SU-DHL-6 (cell line): ENCODE measurements at regions not wholly inside any gene's neighbourhood (a gene's known extent, or its start where the extent isn't known, plus 50 kb on each side); places are given as distances from the start of the nearest gene placed in this dataset.

Experiments used
- H2AFZ ChIP-seq: fragments of 200-600 bp; sonication (generic); 2 replicates; pipeline ENCODE4 v1.6.1; 2014; ENCODE audit warnings: low read depth, mild to moderate bottlenecking, moderate library complexity, mixed read lengths, antibody characterized with exemption, low read length; ENCODE audit not compliant: severe bottlenecking
- H3F3A ChIP-seq: fragments of 200-600 bp; shearing (Covaris generic); 2 replicates; pipeline ENCODE4 v1.6.0; 2016; ENCODE audit warnings: antibody characterized with exemption, mild to moderate bottlenecking; ENCODE audit not compliant: insufficient read depth
- H3K27ac ChIP-seq: fragments of 200-600 bp; sonication (generic); 2 replicates; pipeline ENCODE4 v1.5.1; 2016; ENCODE audit warnings: low read depth, mild to moderate bottlenecking, low read length, moderate library complexity, mixed read lengths
- H3K27me3 ChIP-seq: fragments of 200-600 bp; sonication (generic), shearing (Covaris generic); 2 replicates; pipeline ENCODE4 v1.6.0; 2014; ENCODE audit warnings: mild to moderate bottlenecking, low read length
- H3K36me3 ChIP-seq: fragments of 200-600 bp; sonication (generic); 2 replicates; pipeline ENCODE4 v1.6.1; 2014; ENCODE audit warnings: mild to moderate bottlenecking, low read length, mixed read lengths
- H3K4me2 ChIP-seq: fragments of 300-600, 200-600 bp; shearing (Covaris generic), sonication (generic); 2 replicates; pipeline ENCODE4 v1.6.0; 2014; ENCODE audit warnings: low read length, low read depth, mild to moderate bottlenecking; ENCODE audit not compliant: poor library complexity, severe bottlenecking
- H3K4me3 ChIP-seq: fragments of 200-600 bp; sonication (generic); 2 replicates; pipeline ENCODE4 v1.5.1; 2014; ENCODE audit warnings: antibody characterized with exemption, low read length, mild to moderate bottlenecking, mixed read lengths; ENCODE audit not compliant: insufficient read depth, poor library complexity, severe bottlenecking
- H3K79me2 ChIP-seq: fragments of 200-600 bp; sonication (generic); 2 replicates; pipeline ENCODE4 v1.6.1; 2014; ENCODE audit warnings: mild to moderate bottlenecking, low read length, moderate library complexity; ENCODE audit not compliant: insufficient read depth
- H3K9ac ChIP-seq: fragments of 200-600 bp; sonication (generic); 2 replicates; pipeline ENCODE4 v1.7.0; 2014; ENCODE audit warnings: mild to moderate bottlenecking, low read length
- H3K9me2 ChIP-seq: fragments of 200-600 bp; sonication (generic); replicated peaks from 2 replicates; pipeline ENCODE4 v1.6.1; 2014; ENCODE audit warnings: low read length; ENCODE audit not compliant: insufficient read depth
- H3K9me3 ChIP-seq: fragments of 200-600 bp; sonication (generic); 2 replicates; pipeline ENCODE4 v1.6.1; 2014; ENCODE audit warnings: low read length, mixed read lengths; ENCODE audit not compliant: insufficient read depth
- H4K20me1 ChIP-seq: fragments of 200-600 bp; sonication (generic); 2 replicates; pipeline ENCODE4 v1.6.1; 2014; ENCODE audit warnings: low read depth, mild to moderate bottlenecking, antibody characterized with exemption, low read length, moderate library complexity, mixed read lengths
- CTCF ChIP-seq: fragments of 200-600 bp; sonication (generic); IDR thresholded peaks from one replicate; pipeline ENCODE4 v1.5.1; 2017; ENCODE audit warnings: antibody characterized with exemption, mild to moderate bottlenecking, low read length, moderate library complexity; ENCODE audit not compliant: insufficient read depth, poor library complexity, severe bottlenecking
- EZH2phosphoT487 ChIP-seq: fragments of 200-600 bp; sonication (generic), shearing (Covaris generic); conservative IDR thresholded peaks from 2 replicates; pipeline ENCODE4 v1.6.1; 2018; ENCODE audit warnings: mild to moderate bottlenecking, antibody characterized with exemption, low read length, moderate library complexity, mixed read lengths

GRCh38 chr3:176447369-176447768, 749.9 kb downstream of the TBL1XR1 start:
- Histone ChIP-seq H3K36me3 (no peaks in the 10 kb centered on the region), H3K4me2 (no peak overlapping the region), H3K9me2 (no peaks in the 10 kb centered on the region), H3K27me3 (no peaks in the 10 kb centered on the region), H3K4me3 (no peak overlapping the region), H3K9me3 (no peaks in the 10 kb centered on the region), H3K27ac (no peak overlapping the region), H3K9ac (no peak overlapping the region), H2AFZ (no peak overlapping the region), H3F3A (no peaks in the 10 kb centered on the region), H3K79me2 (no peaks in the 10 kb centered on the region), H4K20me1 (no peaks in the 10 kb centered on the region)
- TF ChIP-seq CTCF (no peak), EZH2phosphoT487 (no peak)

- Histone ChIP-seq H3F3A (no peaks in the 10 kb centered on the region), H3K4me3 (no peak overlapping the region), H3K9me3 (no peaks in the 10 kb centered on the region), H2AFZ (no peak overlapping the region), H3K9ac (no peak overlapping the region), H3K4me2 (no peak overlapping the region), H3K79me2 (no peaks in the 10 kb centered on the region), H3K36me3 (no peaks in the 10 kb centered on the region), H4K20me1 (no peaks in the 10 kb centered on the region), H3K27ac (no peak overlapping the region), H3K27me3 (no peaks in the 10 kb centered on the region), H3K9me2 (no peaks in the 10 kb centered on the region)
- no peak for TF ChIP-seq EZH2phosphoT487
- TF ChIP-seq CTCF: no peak
Measured at GRCh38 chr3:176442326-176442725, 755.0 kb downstream of the TBL1XR1 start.

- no peak overlapping the region for H3K9ac ChIP-seq
- H3K27ac ChIP-seq: no peak overlapping the region
- H3K79me2 ChIP-seq: no peaks in the 10 kb centered on the region
- H3K36me3 ChIP-seq: no peaks in the 10 kb centered on the region
- no peak for TF ChIP-seq EZH2phosphoT487
- no peak for TF ChIP-seq CTCF
- no peak overlapping the region for H3K4me3 ChIP-seq
- no peaks in the 10 kb centered on the region for H4K20me1 ChIP-seq
- no peaks in the 10 kb centered on the region for H3K9me3 ChIP-seq
- no peak overlapping the region for H2AFZ ChIP-seq
- no peak overlapping the region for H3K4me2 ChIP-seq
- no peaks in the 10 kb centered on the region for H3K27me3 ChIP-seq
- no peaks in the 10 kb centered on the region for H3F3A ChIP-seq
- H3K9me2 ChIP-seq: no peaks in the 10 kb centered on the region
Measured at GRCh38 chr3:176439729-176440128, 757.6 kb downstream of the TBL1XR1 start.

- Histone ChIP-seq H3K9ac (no peak overlapping the region), H3K36me3 (no peaks in the 10 kb centered on the region), H3K9me2 (no peaks in the 10 kb centered on the region), H3K4me2 (no peak overlapping the region), H3K9me3 (no peaks in the 10 kb centered on the region), H4K20me1 (no peaks in the 10 kb centered on the region), H3F3A (no peaks in the 10 kb centered on the region), H3K79me2 (no peaks in the 10 kb centered on the region), H3K27ac (no peak overlapping the region), H2AFZ (no peak overlapping the region), H3K4me3 (no peak overlapping the region), H3K27me3 (no peaks in the 10 kb centered on the region)
- TF ChIP-seq CTCF: no peak
- TF ChIP-seq EZH2phosphoT487: no peak
Measured at GRCh38 chr3:176431991-176432390, 765.3 kb downstream of the TBL1XR1 start.
